Left renal pelvis (tissue), 4 donors: ENCODE measurements at regions not wholly inside any gene's neighbourhood (a gene's known extent, or its start where the extent isn't known, plus 50 kb on each side); places are given as distances from the start of the nearest gene placed in this dataset.

Experiments used
- DNase-seq, 4 donors: peaks; one replicate each; pipeline ENCODE4 v3.0.0-alpha.2; 2013; ENCODE audit warnings: low read depth in 4 of 4, low spot score in 3 of 4

- no peak for DNase-seq
These were observed 91.0 kb downstream of the MRPL36 start for GRCh38 chr5:1708592-1709141.

- DNase-seq = no peak
These were observed 92.2 kb downstream of the MRPL36 start for GRCh38 chr5:1707467-1707866.

- no peak for DNase-seq
These were observed 93.2 kb downstream of the MRPL36 start for GRCh38 chr5:1706428-1706827.

- DNase-seq = no peak
These were observed 93.6 kb downstream of the MRPL36 start for GRCh38 chr5:1706021-1706420.

- no peak for DNase-seq
These were observed 95.0 kb downstream of the MRPL36 start for GRCh38 chr5:1704676-1705075.

GRCh38 chr5:1704266-1704665, 95.4 kb downstream of the MRPL36 start:
- DNase-seq = no peak

GRCh38 chr5:1703352-1704050, 96.1 kb downstream of the MRPL36 start:
- no peak for DNase-seq

- no peak for DNase-seq
These were observed 97.3 kb downstream of the MRPL36 start for GRCh38 chr5:1702318-1702717.

- no peak for DNase-seq
These were observed 97.8 kb downstream of the MRPL36 start for GRCh38 chr5:1701884-1702283.

GRCh38 chr5:1701216-1701864, 98.3 kb downstream of the MRPL36 start:
- no peak for DNase-seq

- no peak for DNase-seq
These were observed 100.2 kb downstream of the MRPL36 start for GRCh38 chr5:1699394-1699793.

- no peak for DNase-seq
These were observed 100.9 kb downstream of the MRPL36 start for GRCh38 chr5:1698589-1699316.

- DNase-seq = no peak
These were observed 107.3 kb downstream of the MRPL36 start for GRCh38 chr5:1692381-1692780.

- no peak for DNase-seq
These were observed 112.2 kb downstream of the MRPL36 start for GRCh38 chr5:1687301-1687970.

- DNase-seq = no peak
These were observed 113.4 kb downstream of the MRPL36 start for GRCh38 chr5:1686016-1686802.

GRCh38 chr5:1685066-1685465, 114.6 kb downstream of the MRPL36 start:
- DNase-seq = no peak

- DNase-seq = no peak
These were observed 117.7 kb downstream of the MRPL36 start for GRCh38 chr5:1681955-1682354.

GRCh38 chr5:1673042-1673677, 126.5 kb downstream of the MRPL36 start:
- DNase-seq = no peak

GRCh38 chr5:1672396-1672795, 127.2 kb downstream of the MRPL36 start:
- DNase-seq = no peak

- no peak for DNase-seq
These were observed 128.3 kb downstream of the MRPL36 start for GRCh38 chr5:1671351-1671750.
